ENCODE measurements at regions not wholly inside any gene's neighbourhood (a gene's known extent, or its start where the extent isn't known, plus 50 kb on each side); places are given as distances from the start of the nearest gene placed in this dataset.

DNA sequence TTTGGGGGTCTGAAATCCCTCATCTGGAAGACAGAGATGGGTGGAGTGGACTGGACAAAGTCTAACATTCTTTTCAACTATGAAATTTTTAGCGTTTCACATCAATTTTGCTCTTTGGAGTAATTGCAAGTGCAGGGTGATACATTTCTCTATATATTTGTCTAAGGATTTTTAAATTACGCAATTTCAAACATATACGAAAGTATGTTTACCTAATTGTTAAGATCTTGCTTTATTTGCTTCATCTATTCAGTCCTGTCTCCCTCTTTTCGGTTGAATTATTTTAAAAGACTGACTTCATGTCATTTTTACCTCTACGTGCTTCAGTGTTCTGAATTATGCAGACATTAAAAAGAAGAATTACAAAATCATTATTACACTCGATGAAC lies 101.9 kb upstream of the CREB5 start:
- Histone ChIP-seq H3K27me3 (ENCODE audit: insufficient read depth) (no peaks in the 10 kb centered on the region), H3K9me2 (ENCODE audit: insufficient read depth) (no peaks in the 10 kb centered on the region; the same call in 1 of the 2 replicates), H3K4me2 (no peak overlapping the region), H3K4me1 (ENCODE audit: insufficient read depth) (peaks cover 4% of the 10 kb centered on the region), H3K36me3 (ENCODE audit: insufficient read depth) (no peaks in the 10 kb centered on the region), H4K20me1 (replicated peaks; ENCODE audit: insufficient read depth) (no peaks in the 10 kb centered on the region), H3K4me3 (no peak overlapping the region), H3K79me2 (replicated peaks; ENCODE audit: insufficient read depth) (no peaks in the 10 kb centered on the region), H3F3A (replicated peaks; ENCODE audit: low read depth) (no peaks in the 10 kb centered on the region), H3K27ac (ENCODE audit: low read depth) (no peak overlapping the region), H2AFZ (no peak overlapping the region)
- Mint-ChIP-seq H3K4me3 (no peak overlapping the region), H3K4me1 (peaks cover 14% of the 10 kb centered on the region), H3K9me3 (no peaks in the 10 kb centered on the region), H3K27ac (no peak overlapping the region), H3K36me3 (ENCODE audit: low read depth) (no peaks in the 10 kb centered on the region; the same call in 2 of the 3 replicates), H3K27me3 (ENCODE audit: insufficient read depth, low read depth, poor library complexity) (peaks cover under 1% of the 10 kb centered on the region)
- TF ChIP-seq EZH2 (IDR thresholded peaks at IDR 0.05; ENCODE audit: low read depth, unreplicated experiment) (no peak), ZNF331 (CRISPR knock-in tag; IDR thresholded peaks at IDR 0.05; ENCODE audit: low read depth) (no peak), ZNF114 (CRISPR knock-in tag; IDR thresholded peaks at IDR 0.05) (no peak), JUNB (IDR thresholded peaks at IDR 0.05; ENCODE audit: unreplicated experiment) (no peak), CREB1 (CRISPR knock-in tag; IDR thresholded peaks at IDR 0.05; ENCODE audit: low read depth) (no peak), POLR2AphosphoS5 (IDR thresholded peaks at IDR 0.05; ENCODE audit: low read depth) (no peak), EZH2phosphoT487 (IDR thresholded peaks at IDR 0.05; ENCODE audit: unreplicated experiment) (no peak)
- TF ChIP-seq, protein P1, sequence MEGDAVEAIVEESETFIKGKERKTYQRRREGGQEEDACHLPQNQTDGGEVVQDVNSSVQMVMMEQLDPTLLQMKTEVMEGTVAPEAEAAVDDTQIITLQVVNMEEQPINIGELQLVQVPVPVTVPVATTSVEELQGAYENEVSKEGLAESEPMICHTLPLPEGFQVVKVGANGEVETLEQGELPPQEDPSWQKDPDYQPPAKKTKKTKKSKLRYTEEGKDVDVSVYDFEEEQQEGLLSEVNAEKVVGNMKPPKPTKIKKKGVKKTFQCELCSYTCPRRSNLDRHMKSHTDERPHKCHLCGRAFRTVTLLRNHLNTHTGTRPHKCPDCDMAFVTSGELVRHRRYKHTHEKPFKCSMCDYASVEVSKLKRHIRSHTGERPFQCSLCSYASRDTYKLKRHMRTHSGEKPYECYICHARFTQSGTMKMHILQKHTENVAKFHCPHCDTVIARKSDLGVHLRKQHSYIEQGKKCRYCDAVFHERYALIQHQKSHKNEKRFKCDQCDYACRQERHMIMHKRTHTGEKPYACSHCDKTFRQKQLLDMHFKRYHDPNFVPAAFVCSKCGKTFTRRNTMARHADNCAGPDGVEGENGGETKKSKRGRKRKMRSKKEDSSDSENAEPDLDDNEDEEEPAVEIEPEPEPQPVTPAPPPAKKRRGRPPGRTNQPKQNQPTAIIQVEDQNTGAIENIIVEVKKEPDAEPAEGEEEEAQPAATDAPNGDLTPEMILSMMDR (conservative IDR thresholded peaks at IDR 0.05; ENCODE audit: low read depth in 2 of 2), result no peak
- TF ChIP-seq, protein P2, sequence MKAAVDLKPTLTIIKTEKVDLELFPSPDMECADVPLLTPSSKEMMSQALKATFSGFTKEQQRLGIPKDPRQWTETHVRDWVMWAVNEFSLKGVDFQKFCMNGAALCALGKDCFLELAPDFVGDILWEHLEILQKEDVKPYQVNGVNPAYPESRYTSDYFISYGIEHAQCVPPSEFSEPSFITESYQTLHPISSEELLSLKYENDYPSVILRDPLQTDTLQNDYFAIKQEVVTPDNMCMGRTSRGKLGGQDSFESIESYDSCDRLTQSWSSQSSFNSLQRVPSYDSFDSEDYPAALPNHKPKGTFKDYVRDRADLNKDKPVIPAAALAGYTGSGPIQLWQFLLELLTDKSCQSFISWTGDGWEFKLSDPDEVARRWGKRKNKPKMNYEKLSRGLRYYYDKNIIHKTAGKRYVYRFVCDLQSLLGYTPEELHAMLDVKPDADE (IDR thresholded peaks at IDR 0.05), result no peak
- TF ChIP-seq, protein P3, sequence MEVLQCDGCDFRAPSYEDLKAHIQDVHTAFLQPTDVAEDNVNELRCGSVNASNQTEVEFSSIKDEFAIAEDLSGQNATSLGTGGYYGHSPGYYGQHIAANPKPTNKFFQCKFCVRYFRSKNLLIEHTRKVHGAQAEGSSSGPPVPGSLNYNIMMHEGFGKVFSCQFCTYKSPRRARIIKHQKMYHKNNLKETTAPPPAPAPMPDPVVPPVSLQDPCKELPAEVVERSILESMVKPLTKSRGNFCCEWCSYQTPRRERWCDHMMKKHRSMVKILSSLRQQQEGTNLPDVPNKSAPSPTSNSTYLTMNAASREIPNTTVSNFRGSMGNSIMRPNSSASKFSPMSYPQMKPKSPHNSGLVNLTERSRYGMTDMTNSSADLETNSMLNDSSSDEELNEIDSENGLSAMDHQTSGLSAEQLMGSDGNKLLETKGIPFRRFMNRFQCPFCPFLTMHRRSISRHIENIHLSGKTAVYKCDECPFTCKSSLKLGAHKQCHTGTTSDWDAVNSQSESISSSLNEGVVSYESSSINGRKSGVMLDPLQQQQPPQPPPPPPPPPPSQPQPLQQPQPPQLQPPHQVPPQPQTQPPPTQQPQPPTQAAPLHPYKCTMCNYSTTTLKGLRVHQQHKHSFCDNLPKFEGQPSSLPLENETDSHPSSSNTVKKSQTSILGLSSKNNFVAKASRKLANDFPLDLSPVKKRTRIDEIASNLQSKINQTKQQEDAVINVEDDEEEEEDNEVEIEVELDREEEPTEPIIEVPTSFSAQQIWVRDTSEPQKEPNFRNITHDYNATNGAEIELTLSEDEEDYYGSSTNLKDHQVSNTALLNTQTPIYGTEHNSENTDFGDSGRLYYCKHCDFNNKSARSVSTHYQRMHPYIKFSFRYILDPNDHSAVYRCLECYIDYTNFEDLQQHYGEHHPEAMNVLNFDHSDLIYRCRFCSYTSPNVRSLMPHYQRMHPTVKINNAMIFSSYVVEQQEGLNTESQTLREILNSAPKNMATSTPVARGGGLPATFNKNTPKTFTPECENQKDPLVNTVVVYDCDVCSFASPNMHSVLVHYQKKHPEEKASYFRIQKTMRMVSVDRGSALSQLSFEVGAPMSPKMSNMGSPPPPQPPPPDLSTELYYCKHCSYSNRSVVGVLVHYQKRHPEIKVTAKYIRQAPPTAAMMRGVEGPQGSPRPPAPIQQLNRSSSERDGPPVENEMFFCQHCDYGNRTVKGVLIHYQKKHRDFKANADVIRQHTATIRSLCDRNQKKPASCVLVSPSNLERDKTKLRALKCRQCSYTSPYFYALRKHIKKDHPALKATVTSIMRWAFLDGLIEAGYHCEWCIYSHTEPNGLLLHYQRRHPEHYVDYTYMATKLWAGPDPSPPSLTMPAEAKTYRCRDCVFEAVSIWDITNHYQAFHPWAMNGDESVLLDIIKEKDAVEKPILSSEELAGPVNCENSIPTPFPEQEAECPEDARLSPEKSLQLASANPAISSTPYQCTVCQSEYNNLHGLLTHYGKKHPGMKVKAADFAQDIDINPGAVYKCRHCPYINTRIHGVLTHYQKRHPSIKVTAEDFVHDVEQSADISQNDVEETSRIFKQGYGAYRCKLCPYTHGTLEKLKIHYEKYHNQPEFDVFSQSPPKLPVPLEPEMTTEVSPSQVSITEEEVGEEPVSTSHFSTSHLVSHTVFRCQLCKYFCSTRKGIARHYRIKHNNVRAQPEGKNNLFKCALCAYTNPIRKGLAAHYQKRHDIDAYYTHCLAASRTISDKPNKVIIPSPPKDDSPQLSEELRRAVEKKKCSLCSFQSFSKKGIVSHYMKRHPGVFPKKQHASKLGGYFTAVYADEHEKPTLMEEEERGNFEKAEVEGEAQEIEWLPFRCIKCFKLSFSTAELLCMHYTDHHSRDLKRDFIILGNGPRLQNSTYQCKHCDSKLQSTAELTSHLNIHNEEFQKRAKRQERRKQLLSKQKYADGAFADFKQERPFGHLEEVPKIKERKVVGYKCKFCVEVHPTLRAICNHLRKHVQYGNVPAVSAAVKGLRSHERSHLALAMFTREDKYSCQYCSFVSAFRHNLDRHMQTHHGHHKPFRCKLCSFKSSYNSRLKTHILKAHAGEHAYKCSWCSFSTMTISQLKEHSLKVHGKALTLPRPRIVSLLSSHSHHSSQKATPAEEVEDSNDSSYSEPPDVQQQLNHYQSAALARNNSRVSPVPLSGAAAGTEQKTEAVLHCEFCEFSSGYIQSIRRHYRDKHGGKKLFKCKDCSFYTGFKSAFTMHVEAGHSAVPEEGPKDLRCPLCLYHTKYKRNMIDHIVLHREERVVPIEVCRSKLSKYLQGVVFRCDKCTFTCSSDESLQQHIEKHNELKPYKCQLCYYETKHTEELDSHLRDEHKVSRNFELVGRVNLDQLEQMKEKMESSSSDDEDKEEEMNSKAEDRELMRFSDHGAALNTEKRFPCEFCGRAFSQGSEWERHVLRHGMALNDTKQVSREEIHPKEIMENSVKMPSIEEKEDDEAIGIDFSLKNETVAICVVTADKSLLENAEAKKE (CRISPR knock-in tag; IDR thresholded peaks at IDR 0.05), result no peak
- no peak for DNase-seq (ENCODE audit: low spot score)
- no peak for ATAC-seq

All from GM23338 (cell line).